DMS114 treated with DMSO at 0.1 percent for 48 hours (cell line): ENCODE measurements at regions not wholly inside any gene's neighbourhood (a gene's known extent, or its start where the extent isn't known, plus 50 kb on each side); places are given as distances from the start of the nearest gene placed in this dataset.
"Not testable (repeated sequence)": the region's sequence is repeated elsewhere in the genome, so short reads cannot be mapped to it uniquely, and the experiment has no call there.

Experiments
- DNase-seq: peaks from one replicate; lab custom pipeline; 2025; ENCODE audit not compliant: unreplicated experiment; lab: John Stamatoyannopoulos, UW

GRCh38 chr16:32947336-32947735 is 246.7 kb upstream of the TP53TG3C start:
- DNase-seq, result not testable (repeated sequence)

GRCh38 chr16:32946041-32946560 is 247.9 kb upstream of the TP53TG3C start:
- not testable (repeated sequence) for DNase-seq

DNA sequence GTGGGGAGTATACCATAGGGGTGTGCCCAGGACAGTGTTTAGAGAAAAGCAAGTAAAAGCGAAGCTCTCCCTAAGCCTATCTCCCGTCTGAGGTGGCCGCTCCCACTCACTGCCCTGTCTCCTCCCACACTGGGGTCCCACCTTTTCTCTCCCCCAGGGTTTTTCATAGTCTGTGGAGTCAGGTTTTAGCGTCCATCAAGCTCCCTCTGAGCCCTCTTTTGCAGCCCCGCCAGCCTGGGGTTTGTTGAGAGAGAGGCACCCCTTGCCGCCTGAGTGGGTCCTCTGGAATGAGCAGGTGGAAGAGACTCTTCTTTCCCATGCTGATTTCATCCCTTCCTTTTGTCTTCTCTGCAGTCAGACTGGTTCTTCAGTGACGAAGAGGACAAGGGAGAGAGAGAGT is 248.7 kb upstream of the TP53TG3C start:
- not testable (repeated sequence) for DNase-seq

- not testable (repeated sequence) for DNase-seq
These were observed 254.2 kb upstream of the TP53TG3C start for GRCh38 chr16:32939845-32940244.

- DNase-seq, result not testable (repeated sequence)
These were observed 256.1 kb upstream of the TP53TG3C start for GRCh38 chr16:32937929-32938328.

GRCh38 chr16:32932240-32933040 is 256.5 kb upstream of the TP53TG3 start:
- DNase-seq, result not testable (repeated sequence)

- not testable (repeated sequence) for DNase-seq
These were observed 249.2 kb upstream of the TP53TG3 start for GRCh38 chr16:32925192-32925591.

DNA sequence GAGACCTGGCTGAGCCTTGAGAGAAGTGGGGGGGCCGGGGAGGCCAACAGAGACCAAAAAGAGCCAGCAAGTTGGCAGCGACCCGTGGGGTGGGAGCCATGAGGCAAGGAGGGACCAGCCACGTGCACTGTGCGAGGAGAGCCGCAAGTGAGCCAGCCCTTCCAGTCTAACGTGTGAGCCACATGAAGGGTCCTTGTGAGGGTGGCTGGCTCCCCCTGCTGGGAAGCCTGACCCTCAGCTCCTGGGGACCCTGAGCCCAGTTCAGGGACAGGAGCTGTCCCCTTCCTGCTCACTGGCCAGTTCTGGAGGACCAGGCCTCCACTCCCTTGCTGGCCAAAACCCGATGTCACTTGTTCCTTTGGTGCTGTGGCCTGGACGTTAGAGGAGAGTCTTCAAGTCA is 246.6 kb upstream of the TP53TG3 start:
- peak; percentile 8 for DNase-seq

DNA sequence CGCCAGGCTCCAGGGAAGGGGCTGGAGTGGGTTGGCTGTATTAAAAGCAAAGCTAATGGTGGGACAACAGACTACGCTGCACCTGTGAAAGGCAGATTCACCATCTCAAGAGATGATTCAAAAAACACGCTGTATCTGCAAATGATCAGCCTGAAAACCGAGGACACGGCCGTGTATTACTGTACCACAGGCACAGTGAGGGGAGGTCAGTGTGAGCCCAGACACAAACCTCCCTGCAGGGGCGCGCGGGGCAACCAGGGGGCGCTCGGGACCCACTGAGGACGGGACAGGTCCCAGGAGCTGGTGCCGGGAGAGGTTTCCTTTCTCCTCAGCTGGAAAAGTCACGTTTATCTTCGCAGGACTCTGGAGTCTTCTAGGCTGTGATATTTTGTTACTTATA is 239.4 kb upstream of the TP53TG3 start:
- DNase-seq, result not testable (repeated sequence)

GRCh38 chr16:32897782-32898181 is 221.8 kb upstream of the TP53TG3 start:
- DNase-seq, result not testable (repeated sequence)

DNA sequence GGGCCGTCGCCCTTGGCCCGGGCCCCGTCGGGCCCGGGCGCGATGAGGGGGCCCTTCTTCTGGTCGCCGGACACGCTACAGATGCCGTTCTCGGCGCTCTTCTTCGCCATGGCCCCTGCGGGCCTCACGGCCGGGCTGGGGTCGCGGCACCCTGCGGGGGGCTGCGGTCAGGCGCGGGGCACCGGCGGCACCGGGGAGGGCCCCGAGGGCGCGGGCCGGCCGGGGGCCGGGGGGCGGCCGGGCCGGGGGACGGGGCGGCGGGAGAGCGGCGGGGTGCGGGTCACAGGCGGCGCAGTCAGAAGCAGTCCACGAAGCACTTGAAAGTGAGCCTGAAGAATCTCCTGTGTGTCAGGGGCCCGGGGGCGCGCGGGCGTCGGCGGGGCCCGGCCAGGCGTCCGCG is 209.4 kb upstream of the TP53TG3 start:
- DNase-seq, result not testable (repeated sequence)

DNA sequence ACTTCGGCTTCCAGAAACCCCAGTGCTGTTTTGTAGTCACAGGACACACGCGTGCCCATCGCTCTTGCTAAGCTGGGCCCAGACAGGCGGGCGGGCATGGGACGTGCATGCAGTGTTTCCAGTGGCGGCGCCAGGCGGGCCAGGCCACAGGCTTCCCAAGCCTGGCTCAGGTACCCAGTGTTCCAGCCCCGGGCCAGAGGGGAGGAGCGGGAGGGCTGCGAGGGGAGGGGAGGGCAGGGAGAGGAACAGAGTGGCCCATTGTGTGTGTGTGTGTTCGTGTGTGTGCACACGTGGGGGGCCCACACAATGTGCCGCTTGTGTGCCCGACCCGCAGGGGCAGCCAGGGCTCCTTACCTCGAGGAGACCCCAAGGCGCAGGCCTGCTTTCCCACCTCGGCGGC is 208.6 kb upstream of the TP53TG3 start:
- not testable (repeated sequence) for DNase-seq

DNA sequence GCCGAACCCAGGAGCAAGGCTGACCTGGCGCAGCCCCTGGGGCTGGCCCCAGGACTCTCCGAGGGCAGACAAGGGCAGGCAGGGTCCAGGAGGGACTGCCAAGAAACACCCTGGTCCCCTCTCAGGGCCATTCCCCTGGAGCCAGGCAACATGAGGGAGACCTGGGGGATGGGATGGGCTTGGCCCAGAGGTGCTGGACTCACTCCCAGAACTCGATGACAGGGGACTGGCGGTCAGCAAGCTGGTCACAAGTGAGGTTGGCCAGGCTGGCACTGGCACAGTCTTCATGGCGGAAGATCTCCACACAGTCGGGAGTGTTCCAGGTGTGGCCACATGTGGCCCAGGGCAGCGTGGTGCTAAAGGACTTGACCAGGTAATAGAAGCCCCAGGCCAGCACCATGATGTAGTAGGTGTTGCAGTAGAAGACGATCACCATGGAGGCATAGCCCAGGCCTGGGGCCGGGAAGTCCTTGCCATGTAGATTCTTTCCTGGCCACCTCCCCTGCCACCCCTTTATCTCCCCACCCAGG is 206.4 kb upstream of the TP53TG3 start:
- DNase-seq, result not testable (repeated sequence)

- not testable (repeated sequence) for DNase-seq
These were observed 205.7 kb upstream of the TP53TG3 start for GRCh38 chr16:32881631-32882030.

DNA sequence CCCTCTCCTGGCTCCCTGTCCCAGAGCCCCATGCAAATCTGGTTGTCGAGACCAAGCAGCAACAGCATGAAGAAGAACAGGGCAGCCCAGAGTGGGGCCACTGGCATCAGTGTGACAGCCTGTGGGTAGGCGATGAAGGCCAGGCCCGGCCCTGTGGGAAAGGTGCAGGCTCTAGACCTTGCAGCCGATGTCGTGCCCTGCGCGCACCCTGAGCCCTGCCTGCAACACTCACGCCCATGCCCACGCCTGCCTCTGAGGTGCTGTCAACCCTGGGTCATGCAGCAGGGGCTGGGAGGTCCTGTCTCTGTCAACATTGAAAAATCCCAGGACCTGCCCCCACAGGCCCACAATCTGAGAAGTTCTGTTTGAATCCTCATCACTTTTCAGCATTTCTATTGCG is 204.0 kb upstream of the TP53TG3 start:
- DNase-seq, result not testable (repeated sequence)

- DNase-seq, result not testable (repeated sequence)
These were observed 200.8 kb upstream of the TP53TG3 start for GRCh38 chr16:32876718-32877117.

- DNase-seq, result not testable (repeated sequence)
These were observed 197.8 kb upstream of the TP53TG3 start for GRCh38 chr16:32873783-32874182.

DNA sequence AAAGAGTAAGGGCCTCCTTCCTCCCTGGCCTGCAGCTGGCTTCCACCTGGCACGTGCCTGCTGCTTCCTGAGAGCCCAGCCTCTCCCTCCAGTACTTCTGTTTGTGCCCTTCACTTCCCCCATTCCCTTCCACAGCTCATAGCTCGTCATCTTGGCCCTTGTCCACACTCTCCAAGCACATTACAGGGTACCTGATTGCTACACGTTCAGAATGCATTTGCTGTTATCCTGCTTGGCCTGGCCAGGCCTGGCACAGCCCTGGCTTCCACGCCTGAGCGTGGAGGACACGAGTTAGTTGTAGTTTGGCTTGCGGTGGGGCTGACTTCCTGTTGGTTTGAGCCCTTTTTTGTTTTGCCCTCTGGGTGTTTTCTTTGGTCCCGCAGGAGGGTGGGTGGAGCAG is 197.2 kb upstream of the TP53TG3 start:
- DNase-seq, result not testable (repeated sequence)

DNA sequence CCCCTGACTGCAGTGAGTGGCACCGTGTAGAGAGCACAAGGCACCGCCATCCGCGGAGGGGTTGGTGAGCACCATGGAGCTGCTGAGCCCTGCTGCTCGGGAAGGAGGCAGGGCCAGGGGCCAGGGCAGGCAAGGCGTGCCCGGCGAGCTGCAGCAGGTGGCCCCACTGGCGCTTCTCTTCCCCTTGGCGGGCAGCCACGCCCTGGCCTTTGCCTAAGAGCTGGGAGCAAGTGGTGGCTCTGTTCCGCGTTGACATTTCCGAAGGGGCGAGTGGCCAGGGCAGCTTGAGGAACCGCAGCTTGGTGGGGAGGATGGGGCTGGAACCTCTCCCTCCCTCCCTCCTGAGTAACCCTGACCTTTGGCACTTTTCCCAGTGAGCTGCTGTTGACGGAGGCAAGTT is 194.7 kb upstream of the TP53TG3 start:
- not testable (repeated sequence) for DNase-seq

GRCh38 chr16:32868334-32868733 is 192.4 kb upstream of the TP53TG3 start:
- DNase-seq, result not testable (repeated sequence)

GRCh38 chr16:32865284-32865683 is 189.3 kb upstream of the TP53TG3 start:
- not testable (repeated sequence) for DNase-seq
